Mammary epithelial cell (primary cell): ENCODE measurements at regions not wholly inside any gene's neighbourhood (a gene's known extent, or its start where the extent isn't known, plus 50 kb on each side); places are given as distances from the start of the nearest gene placed in this dataset.

ENCODE experiments used
- EZH2 ChIP-seq: IDR thresholded peaks from 2 replicates; pipeline ENCODE4 v1.6.1; 2012; ENCODE audit warnings: low read length, inconsistent platforms, borderline replicate concordance
- TF ChIP-seq, protein P1 (sequence below), 2 donors: IDR thresholded peaks in 1 of 2; conservative IDR thresholded peaks in 1 of 2; 2 replicates each; pipeline ENCODE4 v1.5.1; 2011 to 2012; ENCODE audit warnings: inconsistent platforms in 2 of 2, low read length in 2 of 2, mild to moderate bottlenecking in 2 of 2, control low read depth in 1 of 2, low read depth in 1 of 2; ENCODE audit not compliant: insufficient read depth in 1 of 2; ENCODE audit errors: extremely low read depth in 1 of 2

DNA sequence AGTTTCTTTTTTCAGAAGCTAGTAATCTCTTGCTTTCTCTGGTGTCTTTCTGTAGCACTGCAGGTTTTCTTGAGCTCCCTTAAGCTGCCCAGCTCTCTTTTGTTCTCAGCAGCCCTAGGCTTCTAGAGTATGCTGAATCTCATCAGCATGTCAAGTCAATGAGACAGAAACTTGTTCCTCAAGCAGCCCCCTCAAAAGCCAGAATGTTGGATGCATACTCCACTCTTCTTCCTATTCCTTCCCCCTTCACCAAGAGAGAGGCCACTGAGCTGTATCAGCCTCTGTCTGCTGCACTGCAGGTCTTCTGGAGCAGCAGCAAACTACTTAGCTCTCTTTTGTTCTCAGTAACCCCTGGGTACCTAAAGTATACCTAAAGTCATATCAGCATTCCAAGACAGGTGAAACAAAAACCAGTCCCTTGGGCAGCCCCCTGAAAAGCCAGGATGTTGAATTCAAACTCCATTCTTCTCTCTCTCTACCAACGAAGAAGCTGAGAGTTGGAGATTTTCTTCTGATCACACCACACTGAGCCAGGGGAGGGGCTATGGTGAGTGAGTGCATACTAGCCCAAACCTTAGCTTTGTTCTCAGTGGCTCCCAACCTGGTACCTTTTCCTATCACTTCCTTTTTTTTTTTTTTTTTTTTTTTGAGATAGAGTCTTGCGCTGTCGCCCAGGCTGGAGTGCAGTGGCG is 73.3 kb upstream of the WAC start:
- TF ChIP-seq, protein P1, sequence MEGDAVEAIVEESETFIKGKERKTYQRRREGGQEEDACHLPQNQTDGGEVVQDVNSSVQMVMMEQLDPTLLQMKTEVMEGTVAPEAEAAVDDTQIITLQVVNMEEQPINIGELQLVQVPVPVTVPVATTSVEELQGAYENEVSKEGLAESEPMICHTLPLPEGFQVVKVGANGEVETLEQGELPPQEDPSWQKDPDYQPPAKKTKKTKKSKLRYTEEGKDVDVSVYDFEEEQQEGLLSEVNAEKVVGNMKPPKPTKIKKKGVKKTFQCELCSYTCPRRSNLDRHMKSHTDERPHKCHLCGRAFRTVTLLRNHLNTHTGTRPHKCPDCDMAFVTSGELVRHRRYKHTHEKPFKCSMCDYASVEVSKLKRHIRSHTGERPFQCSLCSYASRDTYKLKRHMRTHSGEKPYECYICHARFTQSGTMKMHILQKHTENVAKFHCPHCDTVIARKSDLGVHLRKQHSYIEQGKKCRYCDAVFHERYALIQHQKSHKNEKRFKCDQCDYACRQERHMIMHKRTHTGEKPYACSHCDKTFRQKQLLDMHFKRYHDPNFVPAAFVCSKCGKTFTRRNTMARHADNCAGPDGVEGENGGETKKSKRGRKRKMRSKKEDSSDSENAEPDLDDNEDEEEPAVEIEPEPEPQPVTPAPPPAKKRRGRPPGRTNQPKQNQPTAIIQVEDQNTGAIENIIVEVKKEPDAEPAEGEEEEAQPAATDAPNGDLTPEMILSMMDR (conservative IDR thresholded peaks at IDR 0.05 in 1 of 2, IDR thresholded peaks at IDR 0.05 in 1 of 2; ENCODE audit: extremely low read depth in 1 of 2, insufficient read depth in 1 of 2, low read depth in 1 of 2, low read length in 2 of 2): no peak
- no peak for TF ChIP-seq EZH2
